Prostate gland (tissue), 2 donors: ENCODE measurements at regions not wholly inside any gene's neighbourhood (a gene's known extent, or its start where the extent isn't known, plus 50 kb on each side); places are given as distances from the start of the nearest gene placed in this dataset.

Source experiments
- DNase-seq: peaks from one replicate; pipeline ENCODE4 v3.0.0-alpha.2; 2019; ENCODE audit warnings: low spot score
- H3K27ac ChIP-seq, 2 donors: fragments of 200-600 bp; sonication (generic); 2 replicates each; pipeline ENCODE4 v1.5.1; 2017 to 2019
- H3K27me3 ChIP-seq: fragments of 200-600 bp; sonication (generic); replicated peaks from 2 replicates; pipeline ENCODE4 v1.5.1; 2019; ENCODE audit not compliant: insufficient read depth
- H3K36me3 ChIP-seq, 2 donors: fragments of 200-600 bp; sonication (generic); 1 replicate in 1 of 2; 2 replicates in 1 of 2; pipeline versions ENCODE4 v1.5.1 to v1.8.1; 2017 to 2019
- H3K4me1 ChIP-seq: fragments of 200-600 bp; sonication (generic); replicated peaks from 2 replicates; pipeline ENCODE4 v1.5.1; 2019
- H3K4me3 ChIP-seq, 2 donors: fragments of 200-600 bp; sonication (generic); 2 replicates each; pipeline ENCODE4 v1.5.1; 2017 to 2019
- H3K9me3 ChIP-seq: fragments of 200-600 bp; sonication (generic); 2 replicates; pipeline ENCODE4 v1.5.1; 2017
- POLR2A ChIP-seq: fragments of 450-650 bp; IDR thresholded peaks from one replicate; pipeline ENCODE4 v1.6.1; 2016; ENCODE audit warnings: antibody characterized with exemption, mild to moderate bottlenecking
- POLR2AphosphoS5 ChIP-seq: sonication (generic); formaldehyde crosslinking; IDR thresholded peaks from one replicate; pipeline ENCODE4 v1.6.1; 2017; ENCODE audit warnings: antibody characterized with exemption
- WGBS: methylation state at CpG from one replicate; pipeline ENCODE4 v1.1.5; 2018; 5-methylcytosine and 5-hydroxymethylcytosine counted together
- intact Hi-C: fragments of 100-400 bp; cut with DNase I; formaldehyde crosslinking; loops from one replicate; pipeline ENCODE4 v1.14.2; 2022
- TF ChIP-seq, protein P1 (sequence below), 4 experiments: fragments of 200-600 bp in 2 of 4; fragments of 450-650 bp in 2 of 4; sonication (generic) in 2 of 4; IDR thresholded peaks; 1 replicate in 3 of 4; 2 replicates in 1 of 4; pipeline ENCODE4 v1.5.1; 2016 to 2019; ENCODE audit warnings: antibody characterized with exemption in 4 of 4, mild to moderate bottlenecking in 2 of 4, moderate library complexity in 2 of 4

DNA sequence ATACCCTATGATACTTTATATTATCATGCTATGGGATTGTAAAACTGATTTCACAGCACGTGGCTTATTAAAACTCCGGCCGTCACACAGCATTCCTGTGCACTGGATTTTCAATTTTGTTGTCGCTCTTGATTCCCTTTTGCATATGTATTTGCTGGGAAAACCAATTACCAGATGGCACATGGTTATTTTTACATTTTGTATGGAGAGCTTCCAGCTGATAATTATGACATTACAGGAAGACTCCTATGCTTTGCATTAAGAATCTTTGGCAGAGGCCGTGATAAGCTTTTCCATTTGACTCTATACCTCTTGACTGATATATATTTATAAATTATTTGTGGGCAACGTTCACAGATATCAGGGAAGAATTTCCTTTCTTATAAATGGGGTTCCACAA lies 381.2 kb upstream of the RORB start:
- intact Hi-C loops = no loop called here
- TF ChIP-seq POLR2A (no peak), POLR2AphosphoS5 (no peak)
- TF ChIP-seq, protein P1, sequence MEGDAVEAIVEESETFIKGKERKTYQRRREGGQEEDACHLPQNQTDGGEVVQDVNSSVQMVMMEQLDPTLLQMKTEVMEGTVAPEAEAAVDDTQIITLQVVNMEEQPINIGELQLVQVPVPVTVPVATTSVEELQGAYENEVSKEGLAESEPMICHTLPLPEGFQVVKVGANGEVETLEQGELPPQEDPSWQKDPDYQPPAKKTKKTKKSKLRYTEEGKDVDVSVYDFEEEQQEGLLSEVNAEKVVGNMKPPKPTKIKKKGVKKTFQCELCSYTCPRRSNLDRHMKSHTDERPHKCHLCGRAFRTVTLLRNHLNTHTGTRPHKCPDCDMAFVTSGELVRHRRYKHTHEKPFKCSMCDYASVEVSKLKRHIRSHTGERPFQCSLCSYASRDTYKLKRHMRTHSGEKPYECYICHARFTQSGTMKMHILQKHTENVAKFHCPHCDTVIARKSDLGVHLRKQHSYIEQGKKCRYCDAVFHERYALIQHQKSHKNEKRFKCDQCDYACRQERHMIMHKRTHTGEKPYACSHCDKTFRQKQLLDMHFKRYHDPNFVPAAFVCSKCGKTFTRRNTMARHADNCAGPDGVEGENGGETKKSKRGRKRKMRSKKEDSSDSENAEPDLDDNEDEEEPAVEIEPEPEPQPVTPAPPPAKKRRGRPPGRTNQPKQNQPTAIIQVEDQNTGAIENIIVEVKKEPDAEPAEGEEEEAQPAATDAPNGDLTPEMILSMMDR (IDR thresholded peaks at IDR 0.05) = no peak
- Histone ChIP-seq H3K9me3 (no peaks in the 10 kb centered on the region), H3K27me3 (no peaks in the 10 kb centered on the region), H3K4me1 (no peaks in the 10 kb centered on the region), H3K36me3 (no peaks in the 10 kb centered on the region), H3K4me3 (no peak overlapping the region), H3K27ac (no peak overlapping the region)
- DNase-seq = no peak
- WGBS = 89% methylated on average over 6 of the region's 6 CpGs

DNA sequence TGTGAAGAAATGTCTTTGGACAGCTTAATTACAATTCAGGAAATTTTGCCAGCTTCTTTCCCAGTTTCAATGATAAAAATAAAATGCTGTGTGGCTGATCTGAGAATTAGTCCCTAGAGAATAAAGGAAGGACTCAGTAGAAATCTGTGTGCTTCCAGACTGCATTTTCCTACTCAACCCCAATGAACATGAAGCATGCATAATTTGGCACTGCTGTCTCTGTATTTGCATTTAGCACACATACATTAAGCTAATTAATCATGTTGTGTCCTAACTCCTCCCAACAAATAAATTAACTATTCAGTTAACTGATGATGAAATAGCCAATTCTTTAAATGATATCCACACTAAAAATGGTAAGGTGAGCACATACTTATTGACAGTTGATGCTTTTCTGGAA lies 380.0 kb upstream of the RORB start:
- no peak overlapping the region for H3K27ac ChIP-seq
- H3K36me3 ChIP-seq = no peaks in the 10 kb centered on the region
- DNase-seq = no peak
- TF ChIP-seq, protein P1 (IDR thresholded peaks at IDR 0.05) = no peak
- no peak for TF ChIP-seq POLR2AphosphoS5
- no peak for TF ChIP-seq POLR2A
- H3K9me3 ChIP-seq = no peaks in the 10 kb centered on the region
- H3K27me3 ChIP-seq = no peaks in the 10 kb centered on the region
- no peak overlapping the region for H3K4me3 ChIP-seq
- intact Hi-C loops = no loop called here
- no peaks in the 10 kb centered on the region for H3K4me1 ChIP-seq

DNA sequence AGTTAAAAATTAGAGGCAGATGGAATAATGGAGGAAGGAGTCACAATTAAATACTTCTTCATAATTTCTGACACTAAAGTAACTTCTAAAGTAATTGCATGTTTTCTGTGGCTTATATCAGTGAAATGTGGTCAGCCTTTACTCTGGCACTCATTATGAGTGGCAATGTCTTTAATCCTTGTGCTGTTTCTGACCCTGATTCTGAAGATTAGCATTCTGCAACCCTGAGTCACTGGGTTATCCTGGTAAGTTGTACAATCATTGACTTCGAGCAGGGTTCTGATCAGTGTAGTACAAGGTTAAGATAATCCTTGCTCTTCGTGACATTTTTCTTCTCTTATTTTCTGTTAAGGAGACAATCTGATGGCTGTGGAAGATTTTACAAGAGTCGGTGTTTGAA lies 379.4 kb upstream of the RORB start:
- intact Hi-C loops = no loop called here
- TF ChIP-seq POLR2A (no peak), POLR2AphosphoS5 (no peak)
- TF ChIP-seq, protein P1 (IDR thresholded peaks at IDR 0.05) = no peak
- Histone ChIP-seq H3K27me3 (no peaks in the 10 kb centered on the region), H3K4me1 (no peaks in the 10 kb centered on the region), H3K9me3 (no peaks in the 10 kb centered on the region), H3K36me3 (no peaks in the 10 kb centered on the region), H3K4me3 (no peak overlapping the region), H3K27ac (no peak overlapping the region)
- WGBS = 85% methylated on average over 3 of the region's 3 CpGs
- no peak for DNase-seq

DNA sequence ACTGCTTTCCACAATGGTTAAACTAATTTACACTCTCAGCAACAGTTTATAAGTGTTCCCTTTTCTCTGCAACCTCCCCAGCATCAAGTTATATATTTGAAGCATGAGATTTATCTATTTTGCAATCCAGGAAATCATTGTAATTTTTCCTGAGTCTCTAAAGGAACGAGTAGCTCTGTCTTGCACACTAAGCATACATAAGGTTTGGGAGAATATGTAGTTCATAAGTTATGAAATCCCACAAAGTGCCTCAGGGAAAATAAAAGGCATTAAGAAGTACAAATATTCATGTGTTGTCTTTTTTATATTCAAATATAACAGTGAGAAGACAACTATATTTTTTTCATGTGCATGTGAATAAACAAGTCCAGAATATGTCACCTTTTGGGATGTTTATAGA lies 377.1 kb upstream of the RORB start:
- H3K27ac ChIP-seq = no peak overlapping the region
- DNase-seq = no peak
- no peaks in the 10 kb centered on the region for H3K9me3 ChIP-seq
- H3K4me3 ChIP-seq = no peak overlapping the region
- H3K36me3 ChIP-seq = no peaks in the 10 kb centered on the region
- intact Hi-C loops = no loop called here
- no peaks in the 10 kb centered on the region for H3K4me1 ChIP-seq
- TF ChIP-seq, protein P1 (IDR thresholded peaks at IDR 0.05) = no peak
- TF ChIP-seq POLR2AphosphoS5 (no peak), POLR2A (no peak)
- 63% methylated on average over 1 of the region's 1 CpG for WGBS
- H3K27me3 ChIP-seq = no peaks in the 10 kb centered on the region

DNA sequence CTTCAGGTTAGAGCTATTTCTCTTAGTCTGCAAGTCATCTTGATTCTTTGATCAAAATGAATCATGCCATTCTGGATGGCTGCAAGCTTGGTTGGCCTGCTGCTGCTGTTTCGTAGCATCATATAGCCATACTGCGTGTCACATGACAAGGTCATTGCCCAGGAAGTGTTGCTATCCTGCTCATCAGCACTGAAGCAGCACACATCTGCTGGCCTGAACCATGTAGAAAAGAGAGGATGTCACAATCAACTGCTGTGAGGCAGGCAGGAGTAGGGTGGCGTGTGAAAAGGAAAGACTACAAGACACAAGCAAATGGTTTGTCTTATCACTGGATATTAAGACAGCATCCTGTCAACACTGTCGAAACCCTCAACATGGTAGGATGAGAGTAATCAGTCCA lies 376.7 kb upstream of the RORB start:
- H3K27me3 ChIP-seq = no peaks in the 10 kb centered on the region
- H3K4me3 ChIP-seq = no peak overlapping the region
- TF ChIP-seq POLR2A (no peak), POLR2AphosphoS5 (no peak)
- TF ChIP-seq, protein P1 (IDR thresholded peaks at IDR 0.05) = no peak
- DNase-seq = no peak
- H3K36me3 ChIP-seq = no peaks in the 10 kb centered on the region
- no peaks in the 10 kb centered on the region for H3K9me3 ChIP-seq
- no peak overlapping the region for H3K27ac ChIP-seq
- no peaks in the 10 kb centered on the region for H3K4me1 ChIP-seq
- intact Hi-C loops = no loop called here
- 95% methylated on average over 4 of the region's 4 CpGs for WGBS
